Osteoblast (primary cell): ENCODE measurements at regions not wholly inside any gene's neighbourhood (a gene's known extent, or its start where the extent isn't known, plus 50 kb on each side); places are given as distances from the start of the nearest gene placed in this dataset.

Source experiments
- DNase-seq: peaks from one replicate; pipeline ENCODE4 v3.0.0; 2011; ENCODE audit warnings: low spot score, mixed read lengths; ENCODE audit not compliant: insufficient read length; ENCODE audit errors: missing footprints
- H2AFZ ChIP-seq: 2 replicates; pipeline ENCODE4 v1.6.0; 2011; ENCODE audit warnings: mild to moderate bottlenecking, low read length
- H3K27ac ChIP-seq: 2 replicates; pipeline ENCODE4 v1.5.1; 2011; ENCODE audit warnings: mild to moderate bottlenecking, low read depth, low read length, moderate library complexity
- H3K27me3 ChIP-seq: 2 replicates; pipeline ENCODE4 v1.6.0; 2012; ENCODE audit warnings: mild to moderate bottlenecking, control low read depth, inconsistent platforms, low read length, moderate library complexity; ENCODE audit not compliant: insufficient read depth
- H3K36me3 ChIP-seq: 2 replicates; pipeline ENCODE4 v1.5.1; 2011; ENCODE audit warnings: mild to moderate bottlenecking, low read length, control low read depth, moderate library complexity; ENCODE audit not compliant: insufficient read depth
- H3K4me1 ChIP-seq: 2 replicates; pipeline ENCODE4 v1.5.1; 2011; ENCODE audit warnings: mild to moderate bottlenecking, low read length, control low read depth, moderate library complexity; ENCODE audit not compliant: insufficient read depth
- H3K4me2 ChIP-seq: 2 replicates; pipeline ENCODE4 v1.6.0; 2011; ENCODE audit warnings: mild to moderate bottlenecking, low read length; ENCODE audit not compliant: insufficient read depth
- H3K4me3 ChIP-seq: fragments of 200-600 bp; sonication (generic); 3 replicates; pipeline ENCODE4 v1.5.1; 2012; ENCODE audit warnings: mild to moderate bottlenecking, low read length, inconsistent platforms; ENCODE audit not compliant: insufficient read depth
- H3K79me2 ChIP-seq: 2 replicates; pipeline ENCODE4 v1.6.0; 2012; ENCODE audit warnings: mild to moderate bottlenecking, low read length, control low read depth, inconsistent platforms; ENCODE audit not compliant: insufficient read depth
- H3K9me3 ChIP-seq: 2 replicates; pipeline ENCODE4 v1.5.1; 2011; ENCODE audit warnings: low read depth, low read length, control low read depth
- H4K20me1 ChIP-seq: 2 replicates; pipeline ENCODE4 v1.6.0; 2012; ENCODE audit warnings: mild to moderate bottlenecking, low read length, control low read depth; ENCODE audit not compliant: insufficient read depth
- TF ChIP-seq, protein P1 (sequence below): IDR thresholded peaks from 2 replicates; pipeline ENCODE4 v1.5.1; 2011; ENCODE audit warnings: mild to moderate bottlenecking, low read depth, low read length, moderate library complexity; ENCODE audit errors: extremely low read depth

GRCh38 chr2:21690005-21690404 is 566.2 kb downstream of the TDRD15 start:
- H3K4me3 ChIP-seq = no peak overlapping the region
- H2AFZ ChIP-seq = no peak overlapping the region
- no peaks in the 10 kb centered on the region for H4K20me1 ChIP-seq
- H3K36me3 ChIP-seq = no peaks in the 10 kb centered on the region
- H3K4me1 ChIP-seq = no peaks in the 10 kb centered on the region
- TF ChIP-seq, protein P1, sequence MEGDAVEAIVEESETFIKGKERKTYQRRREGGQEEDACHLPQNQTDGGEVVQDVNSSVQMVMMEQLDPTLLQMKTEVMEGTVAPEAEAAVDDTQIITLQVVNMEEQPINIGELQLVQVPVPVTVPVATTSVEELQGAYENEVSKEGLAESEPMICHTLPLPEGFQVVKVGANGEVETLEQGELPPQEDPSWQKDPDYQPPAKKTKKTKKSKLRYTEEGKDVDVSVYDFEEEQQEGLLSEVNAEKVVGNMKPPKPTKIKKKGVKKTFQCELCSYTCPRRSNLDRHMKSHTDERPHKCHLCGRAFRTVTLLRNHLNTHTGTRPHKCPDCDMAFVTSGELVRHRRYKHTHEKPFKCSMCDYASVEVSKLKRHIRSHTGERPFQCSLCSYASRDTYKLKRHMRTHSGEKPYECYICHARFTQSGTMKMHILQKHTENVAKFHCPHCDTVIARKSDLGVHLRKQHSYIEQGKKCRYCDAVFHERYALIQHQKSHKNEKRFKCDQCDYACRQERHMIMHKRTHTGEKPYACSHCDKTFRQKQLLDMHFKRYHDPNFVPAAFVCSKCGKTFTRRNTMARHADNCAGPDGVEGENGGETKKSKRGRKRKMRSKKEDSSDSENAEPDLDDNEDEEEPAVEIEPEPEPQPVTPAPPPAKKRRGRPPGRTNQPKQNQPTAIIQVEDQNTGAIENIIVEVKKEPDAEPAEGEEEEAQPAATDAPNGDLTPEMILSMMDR = no peak
- DNase-seq = no peak
- no peaks in the 10 kb centered on the region for H3K9me3 ChIP-seq
- no peaks in the 10 kb centered on the region for H3K27me3 ChIP-seq
- H3K27ac ChIP-seq = no peak overlapping the region
- H3K4me2 ChIP-seq = no peak overlapping the region
- no peaks in the 10 kb centered on the region for H3K79me2 ChIP-seq

DNA sequence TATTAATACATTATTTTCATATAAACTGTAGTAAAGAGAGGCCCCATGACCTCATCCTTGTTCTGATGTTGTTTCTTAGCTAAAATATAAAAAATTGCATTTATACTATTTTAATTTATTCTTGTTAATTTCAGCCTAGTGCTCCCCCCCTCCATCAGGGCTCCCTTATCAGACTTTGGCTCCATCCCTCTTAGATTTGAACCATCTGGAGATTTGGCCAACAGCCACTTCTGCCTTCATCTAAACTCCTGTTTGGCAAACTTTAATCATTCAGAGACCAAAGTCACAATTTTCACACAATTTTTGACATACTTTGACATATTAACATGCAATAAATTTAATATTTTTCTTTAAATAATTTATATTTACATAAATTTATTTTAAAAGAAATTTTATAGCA is 569.3 kb downstream of the TDRD15 start:
- no peaks in the 10 kb centered on the region for H3K27me3 ChIP-seq
- no peak overlapping the region for H3K27ac ChIP-seq
- H3K36me3 ChIP-seq = no peaks in the 10 kb centered on the region
- TF ChIP-seq, protein P1 = no peak
- no peaks in the 10 kb centered on the region for H3K4me1 ChIP-seq
- no peak overlapping the region for H3K4me2 ChIP-seq
- H3K9me3 ChIP-seq = no peaks in the 10 kb centered on the region
- no peaks in the 10 kb centered on the region for H3K79me2 ChIP-seq
- no peak overlapping the region for H2AFZ ChIP-seq
- DNase-seq = no peak
- H3K4me3 ChIP-seq = no peak overlapping the region
- no peaks in the 10 kb centered on the region for H4K20me1 ChIP-seq

DNA sequence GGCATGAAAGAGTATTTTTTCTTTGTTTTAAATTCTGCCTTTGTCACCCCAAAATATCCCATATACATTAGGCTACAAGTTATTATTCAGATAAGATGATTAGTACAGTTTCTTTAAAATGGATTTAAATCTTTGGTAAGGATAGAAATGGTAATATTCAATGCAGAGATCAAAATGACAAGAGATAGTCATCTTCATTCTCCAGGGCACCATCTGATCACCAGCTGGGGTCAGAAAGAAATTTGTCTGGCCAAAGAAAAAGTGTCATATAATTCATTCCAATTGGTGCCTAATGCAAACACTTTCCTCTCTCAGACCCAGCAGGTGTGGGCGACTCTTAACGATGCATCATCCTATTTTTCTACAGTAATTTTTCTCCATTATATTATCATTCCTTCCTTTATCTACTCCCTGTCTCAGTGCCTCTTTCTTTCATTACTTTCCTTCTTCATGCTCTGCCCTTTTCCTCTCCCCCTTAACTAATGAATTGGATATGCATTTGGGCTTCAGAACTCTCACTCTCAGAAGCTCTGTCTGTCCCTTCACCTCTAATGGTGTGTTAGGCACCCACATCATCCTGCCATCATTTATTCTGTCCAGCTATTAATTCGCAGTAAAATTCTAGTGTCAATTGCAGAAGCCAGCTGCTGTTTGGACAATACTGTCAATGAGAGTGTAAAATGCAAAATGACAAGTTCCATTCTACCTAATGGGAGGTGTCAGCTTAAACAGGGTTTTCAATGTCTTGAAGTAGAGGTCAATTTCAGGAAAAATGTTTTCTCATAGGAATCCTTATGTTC is 570.5 kb downstream of the TDRD15 start:
- Histone ChIP-seq H3K4me3 (no peak overlapping the region), H3K79me2 (no peaks in the 10 kb centered on the region), H3K9me3 (no peaks in the 10 kb centered on the region), H2AFZ (no peak overlapping the region), H3K4me2 (no peak overlapping the region), H3K36me3 (no peaks in the 10 kb centered on the region), H3K27ac (no peak overlapping the region), H3K27me3 (no peaks in the 10 kb centered on the region), H3K4me1 (no peaks in the 10 kb centered on the region), H4K20me1 (no peaks in the 10 kb centered on the region)
- TF ChIP-seq, protein P1 = no peak
- DNase-seq = no peak

DNA sequence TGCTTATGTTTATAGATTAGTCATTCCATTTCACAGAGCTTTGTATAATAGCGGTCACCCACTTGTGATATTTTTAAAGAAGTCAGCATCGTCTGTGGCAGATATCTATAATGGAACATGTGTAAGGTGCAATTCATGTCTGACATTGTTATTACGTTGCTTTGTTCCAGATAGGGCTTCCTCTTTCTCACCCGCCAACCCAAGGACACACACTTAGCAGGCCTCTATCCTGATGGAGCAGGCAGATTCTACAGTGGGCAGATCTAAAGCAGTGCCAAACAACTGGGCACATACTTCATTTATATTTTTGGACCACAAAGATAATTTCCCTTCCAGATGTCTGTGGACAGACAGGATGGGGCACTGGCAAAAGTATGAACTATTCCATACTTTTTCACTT is 573.1 kb downstream of the TDRD15 start:
- no peaks in the 10 kb centered on the region for H3K4me1 ChIP-seq
- no peak overlapping the region for H3K4me3 ChIP-seq
- no peaks in the 10 kb centered on the region for H3K36me3 ChIP-seq
- H2AFZ ChIP-seq = no peak overlapping the region
- TF ChIP-seq, protein P1 = no peak
- no peak overlapping the region for H3K27ac ChIP-seq
- no peaks in the 10 kb centered on the region for H3K27me3 ChIP-seq
- H3K79me2 ChIP-seq = no peaks in the 10 kb centered on the region
- no peaks in the 10 kb centered on the region for H4K20me1 ChIP-seq
- H3K4me2 ChIP-seq = no peak overlapping the region
- no peak for DNase-seq
- H3K9me3 ChIP-seq = no peaks in the 10 kb centered on the region
